ENCODE measurements at regions not wholly inside any gene's neighbourhood (a gene's known extent, or its start where the extent isn't known, plus 50 kb on each side); places are given as distances from the start of the nearest gene placed in this dataset.

GRCh38 chr5:17114233-17114632 is 103.2 kb upstream of the BASP1 start:
- no peak for TF ChIP-seq CTCF (IDR thresholded peaks at IDR 0.05)
- ChIA-PET POLR2A (no interaction called here), CTCF (no interaction called here)
- Histone ChIP-seq H3K27me3 (ENCODE audit: control insufficient read depth in 1 of 2, insufficient read depth in 2 of 2, low read length in 2 of 2) (no peaks in the 10 kb centered on the region), H3K27ac (ENCODE audit: low read depth in 1 of 2, low read length in 2 of 2) (no peak overlapping the region), H3K4me1 (ENCODE audit: insufficient read depth, low read length) (no peaks in the 10 kb centered on the region), H3K36me3 (ENCODE audit: insufficient read depth, low read length) (no peaks in the 10 kb centered on the region), H3K9me3 (ENCODE audit: control insufficient read depth in 1 of 2, insufficient read depth in 1 of 2, low read length in 2 of 2) (peaks cover 0 to 3% of the 10 kb centered on the region in 2 experiments), H3K4me3 (ENCODE audit: low read length) (no peak overlapping the region)
- H3K4me1 Mint-ChIP-seq (ENCODE audit: low read depth), result no peaks in the 10 kb centered on the region
- intact Hi-C loops (cut with DNase I, micrococcal nuclease), result no loop called here
- H3K4me3 Mint-ChIP-seq, result no peak overlapping the region
- DNase-seq (no peak), ATAC-seq (ENCODE audit: poor library complexity) (no peak)
- H3K27me3 Mint-ChIP-seq, result no peaks in the 10 kb centered on the region
- no peaks in the 10 kb centered on the region for H3K9me3 Mint-ChIP-seq
- H3K36me3 Mint-ChIP-seq (ENCODE audit: low read depth), result no peaks in the 10 kb centered on the region
- no peak overlapping the region for H3K27ac Mint-ChIP-seq

- no peak overlapping the region for H3K27ac Mint-ChIP-seq
- Histone ChIP-seq H3K9me3 (ENCODE audit: control insufficient read depth in 1 of 2, insufficient read depth in 1 of 2, low read length in 2 of 2) (peaks cover 0 to 3% of the 10 kb centered on the region in 2 experiments), H3K36me3 (ENCODE audit: insufficient read depth, low read length) (no peaks in the 10 kb centered on the region), H3K27me3 (ENCODE audit: control insufficient read depth in 1 of 2, insufficient read depth in 2 of 2, low read length in 2 of 2) (no peaks in the 10 kb centered on the region), H3K27ac (ENCODE audit: low read depth in 1 of 2, low read length in 2 of 2) (no peak overlapping the region), H3K4me1 (ENCODE audit: insufficient read depth, low read length) (no peaks in the 10 kb centered on the region), H3K4me3 (ENCODE audit: low read length) (no peak overlapping the region)
- no peak overlapping the region for H3K4me3 Mint-ChIP-seq
- intact Hi-C loops (cut with DNase I, micrococcal nuclease), result no loop called here
- no peaks in the 10 kb centered on the region for H3K27me3 Mint-ChIP-seq
- ChIA-PET CTCF (no interaction called here), POLR2A (no interaction called here)
- no peaks in the 10 kb centered on the region for H3K9me3 Mint-ChIP-seq
- no peaks in the 10 kb centered on the region for H3K4me1 Mint-ChIP-seq (ENCODE audit: low read depth)
- TF ChIP-seq CTCF (IDR thresholded peaks at IDR 0.05), result no peak
- DNase-seq, result no peak
- no peaks in the 10 kb centered on the region for H3K36me3 Mint-ChIP-seq (ENCODE audit: low read depth)
- ATAC-seq (ENCODE audit: poor library complexity), result no peak
Observed at GRCh38 chr5:17114715-17115599, 102.5 kb upstream of the BASP1 start.

GRCh38 chr5:17115855-17116254 is 101.6 kb upstream of the BASP1 start:
- Mint-ChIP-seq H3K27ac (no peak overlapping the region), H3K9me3 (no peaks in the 10 kb centered on the region), H3K4me1 (ENCODE audit: low read depth) (no peaks in the 10 kb centered on the region), H3K4me3 (no peak overlapping the region), H3K27me3 (no peaks in the 10 kb centered on the region), H3K36me3 (ENCODE audit: low read depth) (no peaks in the 10 kb centered on the region)
- ChIA-PET POLR2A (no interaction called here), CTCF (no interaction called here)
- H3K4me3 ChIP-seq (ENCODE audit: low read length), result no peak overlapping the region
- intact Hi-C loops (cut with DNase I, micrococcal nuclease), result no loop called here
- no peak overlapping the region for H3K27ac ChIP-seq (ENCODE audit: low read depth in 1 of 2, low read length in 2 of 2)
- TF ChIP-seq CTCF (IDR thresholded peaks at IDR 0.05), result no peak
- ATAC-seq (ENCODE audit: poor library complexity), result no peak
- H3K27me3 ChIP-seq (ENCODE audit: control insufficient read depth in 1 of 2, insufficient read depth in 2 of 2, low read length in 2 of 2), result no peaks in the 10 kb centered on the region
- no peaks in the 10 kb centered on the region for H3K36me3 ChIP-seq (ENCODE audit: insufficient read depth, low read length)
- no peak for DNase-seq
- H3K9me3 ChIP-seq (ENCODE audit: control insufficient read depth in 1 of 2, insufficient read depth in 1 of 2, low read length in 2 of 2), result peaks cover 0 to 3% of the 10 kb centered on the region in 2 experiments
- no peaks in the 10 kb centered on the region for H3K4me1 ChIP-seq (ENCODE audit: insufficient read depth, low read length)
